Fibroblast of skin of right quadriceps (primary cell): ENCODE measurements at regions not wholly inside any gene's neighbourhood (a gene's known extent, or its start where the extent isn't known, plus 50 kb on each side); places are given as distances from the start of the nearest gene placed in this dataset.

ENCODE experiments used
- DNase-seq: peaks from one replicate; pipeline ENCODE4 v3.0.0-alpha.2; 2013

GRCh38 chr3:161444694-161445077, 51.9 kb upstream of the OTOL1 start:
- no peak for DNase-seq

- DNase-seq: no peak
Measured at GRCh38 chr3:161443921-161444693, 52.5 kb upstream of the OTOL1 start.

- DNase-seq: no peak
Measured at GRCh38 chr3:161430307-161430706, 59.0 kb upstream of the SPTSSB start.

GRCh38 chr3:161427347-161427746, 56.0 kb upstream of the SPTSSB start:
- DNase-seq: no peak

- no peak for DNase-seq
Measured at GRCh38 chr3:161426758-161427157, 55.4 kb upstream of the SPTSSB start.

GRCh38 chr3:161423911-161424522, 52.7 kb upstream of the SPTSSB start:
- peak; percentile 38 for DNase-seq

GRCh38 chr3:161422171-161422700, 50.9 kb upstream of the SPTSSB start:
- no peak for DNase-seq
